Liver (tissue), 3 donors: ENCODE measurements at regions not wholly inside any gene's neighbourhood (a gene's known extent, or its start where the extent isn't known, plus 50 kb on each side); places are given as distances from the start of the nearest gene placed in this dataset.
"Not testable (repeated sequence)": the region's sequence is repeated elsewhere in the genome, so short reads cannot be mapped to it uniquely, and the experiment has no call there.

Source experiments
- ATF3 ChIP-seq: IDR thresholded peaks from 2 replicates; pipeline ENCODE4 v1.6.1; 2016; ENCODE audit warnings: antibody characterized with exemption
- HNF4A ChIP-seq, 2 donors: conservative IDR thresholded peaks; 2 replicates each; pipeline ENCODE4 v1.6.1; 2016; ENCODE audit warnings: antibody characterized with exemption in 2 of 2, mild to moderate bottlenecking in 2 of 2
- JUND ChIP-seq, 2 donors: IDR thresholded peaks; 2 replicates each; pipeline ENCODE4 v1.6.1; 2016; ENCODE audit warnings: antibody characterized with exemption in 2 of 2
- NR2F2 ChIP-seq: IDR thresholded peaks from 2 replicates; pipeline ENCODE4 v1.6.1; 2016; ENCODE audit warnings: antibody characterized with exemption
- RAD21 ChIP-seq, 2 donors: IDR thresholded peaks; 2 replicates each; pipeline ENCODE4 v1.6.1; 2016; ENCODE audit warnings: antibody characterized with exemption in 2 of 2, mild to moderate bottlenecking in 2 of 2
- SP1 ChIP-seq: IDR thresholded peaks from 2 replicates; pipeline ENCODE4 v1.6.1; 2018; ENCODE audit warnings: antibody characterized with exemption, mild to moderate bottlenecking
- TAF1 ChIP-seq: conservative IDR thresholded peaks from 2 replicates; pipeline ENCODE4 v1.6.1; 2016; ENCODE audit warnings: antibody characterized with exemption, mild to moderate bottlenecking
- YY1 ChIP-seq: IDR thresholded peaks from 2 replicates; pipeline ENCODE4 v1.6.1; 2016; ENCODE audit warnings: antibody characterized with exemption, mild to moderate bottlenecking
- TF ChIP-seq, protein P1 (sequence below): fragments of 150-350 bp; IDR thresholded peaks from 2 replicates; pipeline ENCODE4 v1.5.1; 2017; ENCODE audit warnings: improper control_type of control experiment, low read depth, low read length; ENCODE audit not compliant: missing input control
- TF ChIP-seq, protein P2 (sequence below): IDR thresholded peaks from 2 replicates; pipeline ENCODE4 v1.6.1; 2016; ENCODE audit warnings: antibody characterized with exemption
- TF ChIP-seq, protein P3 (sequence below): IDR thresholded peaks from 2 replicates; pipeline ENCODE4 v1.6.1; 2016; ENCODE audit warnings: antibody characterized with exemption
- donor health status: healthy.
- donor health status: healthy.

- TF ChIP-seq, protein P1, sequence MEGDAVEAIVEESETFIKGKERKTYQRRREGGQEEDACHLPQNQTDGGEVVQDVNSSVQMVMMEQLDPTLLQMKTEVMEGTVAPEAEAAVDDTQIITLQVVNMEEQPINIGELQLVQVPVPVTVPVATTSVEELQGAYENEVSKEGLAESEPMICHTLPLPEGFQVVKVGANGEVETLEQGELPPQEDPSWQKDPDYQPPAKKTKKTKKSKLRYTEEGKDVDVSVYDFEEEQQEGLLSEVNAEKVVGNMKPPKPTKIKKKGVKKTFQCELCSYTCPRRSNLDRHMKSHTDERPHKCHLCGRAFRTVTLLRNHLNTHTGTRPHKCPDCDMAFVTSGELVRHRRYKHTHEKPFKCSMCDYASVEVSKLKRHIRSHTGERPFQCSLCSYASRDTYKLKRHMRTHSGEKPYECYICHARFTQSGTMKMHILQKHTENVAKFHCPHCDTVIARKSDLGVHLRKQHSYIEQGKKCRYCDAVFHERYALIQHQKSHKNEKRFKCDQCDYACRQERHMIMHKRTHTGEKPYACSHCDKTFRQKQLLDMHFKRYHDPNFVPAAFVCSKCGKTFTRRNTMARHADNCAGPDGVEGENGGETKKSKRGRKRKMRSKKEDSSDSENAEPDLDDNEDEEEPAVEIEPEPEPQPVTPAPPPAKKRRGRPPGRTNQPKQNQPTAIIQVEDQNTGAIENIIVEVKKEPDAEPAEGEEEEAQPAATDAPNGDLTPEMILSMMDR = not testable (repeated sequence)
- TF ChIP-seq TAF1; RAD21 (IDR thresholded peaks at IDR 0.05); ATF3; NR2F2; JUND (IDR thresholded peaks at IDR 0.05); SP1: not testable (repeated sequence)
- TF ChIP-seq YY1 (peak; percentile 46), HNF4A (conservative IDR thresholded peaks at IDR 0.05) (peak; percentile 66 to 70)
- TF ChIP-seq, protein P2, sequence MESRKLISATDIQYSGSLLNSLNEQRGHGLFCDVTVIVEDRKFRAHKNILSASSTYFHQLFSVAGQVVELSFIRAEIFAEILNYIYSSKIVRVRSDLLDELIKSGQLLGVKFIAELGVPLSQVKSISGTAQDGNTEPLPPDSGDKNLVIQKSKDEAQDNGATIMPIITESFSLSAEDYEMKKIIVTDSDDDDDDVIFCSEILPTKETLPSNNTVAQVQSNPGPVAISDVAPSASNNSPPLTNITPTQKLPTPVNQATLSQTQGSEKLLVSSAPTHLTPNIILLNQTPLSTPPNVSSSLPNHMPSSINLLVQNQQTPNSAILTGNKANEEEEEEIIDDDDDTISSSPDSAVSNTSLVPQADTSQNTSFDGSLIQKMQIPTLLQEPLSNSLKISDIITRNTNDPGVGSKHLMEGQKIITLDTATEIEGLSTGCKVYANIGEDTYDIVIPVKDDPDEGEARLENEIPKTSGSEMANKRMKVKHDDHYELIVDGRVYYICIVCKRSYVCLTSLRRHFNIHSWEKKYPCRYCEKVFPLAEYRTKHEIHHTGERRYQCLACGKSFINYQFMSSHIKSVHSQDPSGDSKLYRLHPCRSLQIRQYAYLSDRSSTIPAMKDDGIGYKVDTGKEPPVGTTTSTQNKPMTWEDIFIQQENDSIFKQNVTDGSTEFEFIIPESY = not testable (repeated sequence)
- TF ChIP-seq, protein P3, sequence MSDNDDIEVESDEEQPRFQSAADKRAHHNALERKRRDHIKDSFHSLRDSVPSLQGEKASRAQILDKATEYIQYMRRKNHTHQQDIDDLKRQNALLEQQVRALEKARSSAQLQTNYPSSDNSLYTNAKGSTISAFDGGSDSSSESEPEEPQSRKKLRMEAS = peak; percentile 9
Observed at GRCh38 chr3:172578714-172579113, 55.5 kb upstream of the TNFSF10 start.
